ENCODE measurements at regions not wholly inside any gene's neighbourhood (a gene's known extent, or its start where the extent isn't known, plus 50 kb on each side); places are given as distances from the start of the nearest gene placed in this dataset.
A peak's percentile ranks its signal among the peaks of the same experiment; 100 is the strongest.
"Not testable (repeated sequence)": the region's sequence is repeated elsewhere in the genome, so short reads cannot be mapped to it uniquely, and the experiment has no call there.

DNA sequence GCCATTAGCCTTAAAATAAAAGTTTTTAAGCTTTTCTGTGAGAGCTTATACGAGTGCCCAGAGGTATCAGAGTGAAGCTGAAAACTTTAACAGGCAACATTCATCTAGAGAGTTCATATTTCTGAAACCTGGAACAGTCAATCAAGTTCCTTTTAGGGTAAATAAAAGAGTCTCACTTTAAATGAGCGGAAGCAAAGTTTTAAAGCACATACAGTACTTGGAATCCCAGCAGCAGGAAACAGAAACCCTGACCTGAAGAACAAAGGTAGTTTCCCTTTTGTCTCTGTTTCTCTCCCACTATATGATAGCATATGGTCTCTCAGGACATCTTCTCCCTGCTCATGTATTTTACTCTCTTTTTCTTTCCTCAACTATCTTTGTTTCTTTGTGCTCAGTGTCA is 153.0 kb downstream of the ASB9 start:
- no peak for DNase-seq (ENCODE audit: low read depth)

DNA sequence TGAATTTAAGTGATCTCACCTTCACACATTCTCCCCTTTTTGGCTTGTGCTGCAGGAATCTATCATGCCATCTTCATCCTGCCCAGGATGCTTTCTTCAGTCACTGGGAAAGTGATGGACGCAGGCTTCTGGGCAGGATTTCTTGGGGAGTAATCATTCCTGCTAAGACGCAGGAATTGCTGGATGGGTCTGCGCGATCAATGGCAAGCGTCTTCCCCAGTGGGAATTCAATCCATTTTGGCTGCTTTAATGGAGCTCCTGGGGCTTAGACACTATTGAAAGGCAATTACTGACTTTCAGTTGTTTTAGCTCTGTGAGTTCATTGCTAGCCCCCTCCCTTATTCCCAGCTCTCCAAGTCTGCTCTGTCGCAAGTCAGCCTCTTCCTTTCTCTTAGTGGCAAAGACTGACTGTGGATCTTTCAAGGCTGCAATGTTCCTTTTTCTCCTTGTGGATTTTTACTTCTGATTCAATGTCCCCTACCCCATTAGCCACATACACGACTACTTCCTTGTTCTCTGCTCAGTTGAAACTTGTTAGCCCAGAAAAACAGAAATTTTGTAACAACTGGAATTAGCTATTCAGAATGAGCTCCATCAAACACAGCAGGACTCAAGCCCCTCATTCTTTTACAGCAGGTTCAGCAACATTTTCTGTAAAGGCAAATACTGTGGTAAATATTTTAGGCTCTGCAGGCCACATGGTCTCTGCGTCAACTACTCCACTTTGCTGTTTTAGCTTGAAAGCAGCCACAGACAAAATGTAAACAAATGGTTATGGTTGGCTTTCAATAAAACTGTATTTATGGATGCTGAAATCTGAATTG is 154.9 kb downstream of the ASB9 start:
- DNase-seq (ENCODE audit: low read depth) = no peak

DNA sequence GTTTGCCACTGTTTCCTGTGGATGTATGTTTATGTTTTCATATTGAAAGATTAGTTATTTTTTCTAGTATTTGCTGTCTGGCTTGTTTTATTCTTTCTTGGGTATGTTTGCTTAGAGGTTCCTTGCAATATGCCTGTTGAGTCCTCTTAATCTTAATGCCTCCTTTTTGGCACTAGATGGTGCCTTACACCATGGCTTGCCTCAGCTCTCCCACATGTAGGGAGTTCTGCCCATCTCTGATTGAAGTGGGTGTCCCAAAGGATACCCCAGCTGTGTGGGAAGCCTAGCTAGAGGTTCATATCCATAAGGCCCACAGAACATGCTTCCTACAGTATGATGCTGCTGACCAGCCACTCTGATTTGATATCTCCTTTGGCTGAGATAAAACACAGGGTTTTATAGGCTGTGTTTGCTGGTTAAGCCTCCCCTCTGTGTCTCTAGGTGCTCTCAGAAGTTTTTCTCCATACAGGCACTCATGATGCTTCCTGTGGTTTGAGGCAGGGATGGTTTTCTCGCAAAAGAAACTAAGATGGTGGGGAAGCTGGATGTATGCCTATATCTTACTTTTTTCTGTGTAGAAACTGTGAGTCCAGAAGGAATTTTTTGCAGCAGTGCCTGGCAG is 162.4 kb downstream of the ASB9 start:
- no peak for DNase-seq (ENCODE audit: low read depth)

DNA sequence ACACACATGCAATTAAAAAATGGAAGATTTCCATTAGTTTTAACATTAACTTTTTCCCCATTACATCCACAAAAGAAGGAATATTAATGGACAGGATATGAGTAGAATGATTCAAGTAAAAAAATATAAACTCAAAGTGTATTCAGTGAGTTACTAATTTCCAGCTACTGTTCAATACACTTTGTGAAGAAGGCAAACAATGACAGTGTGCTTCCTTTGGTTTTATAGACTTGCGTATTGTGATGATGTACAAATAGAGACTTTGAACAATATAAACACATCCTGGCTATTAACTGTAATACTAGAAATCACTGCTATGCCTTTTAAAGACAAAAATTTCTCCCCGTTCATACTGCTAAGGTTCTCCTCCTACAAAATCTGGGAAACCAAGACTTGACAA is 171.4 kb downstream of the ASB9 start:
- DNase-seq (ENCODE audit: low read depth) = no peak

DNA sequence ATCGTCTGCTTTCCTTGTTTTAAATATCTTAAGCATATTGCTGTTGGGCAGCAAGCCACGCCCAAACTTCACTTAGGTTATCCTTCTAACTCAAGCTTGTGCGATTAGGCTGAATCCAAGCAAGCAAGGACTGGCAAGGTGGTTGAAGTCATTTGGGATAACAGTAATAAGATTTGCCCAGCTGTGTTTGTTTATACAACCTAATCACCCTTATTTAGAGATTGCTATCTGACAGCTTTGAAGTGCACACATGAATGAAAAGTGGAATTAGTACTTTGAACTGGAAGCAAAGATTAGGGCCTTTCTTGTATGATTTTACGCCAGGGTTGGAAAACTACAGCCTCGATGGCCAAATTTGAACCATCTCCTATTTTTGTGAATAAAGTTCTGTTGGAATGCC is 182.1 kb downstream of the ASB9 start:
- no peak for DNase-seq (ENCODE audit: low read depth)

DNA sequence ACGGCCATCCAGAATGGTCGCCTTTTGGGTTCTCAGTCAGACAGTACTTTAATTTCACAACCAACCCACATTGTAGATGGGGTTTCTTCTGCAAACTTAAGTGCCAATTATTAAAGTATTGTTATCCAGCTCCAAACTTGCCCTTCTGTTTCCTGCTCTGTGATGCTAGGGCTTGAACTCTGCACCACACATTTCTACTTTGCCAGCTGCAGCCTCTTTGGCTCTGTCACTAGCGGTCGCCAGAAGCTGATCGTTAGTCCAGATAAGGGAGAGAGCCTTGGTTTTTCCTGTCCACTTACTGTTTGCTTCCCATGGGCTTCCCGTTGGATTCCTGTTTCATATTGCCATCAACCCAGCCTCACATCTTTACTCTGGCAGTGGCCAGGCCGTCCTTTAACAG is 196.6 kb downstream of the ASB9 start:
- DNase-seq (ENCODE audit: low read depth) = no peak

DNA sequence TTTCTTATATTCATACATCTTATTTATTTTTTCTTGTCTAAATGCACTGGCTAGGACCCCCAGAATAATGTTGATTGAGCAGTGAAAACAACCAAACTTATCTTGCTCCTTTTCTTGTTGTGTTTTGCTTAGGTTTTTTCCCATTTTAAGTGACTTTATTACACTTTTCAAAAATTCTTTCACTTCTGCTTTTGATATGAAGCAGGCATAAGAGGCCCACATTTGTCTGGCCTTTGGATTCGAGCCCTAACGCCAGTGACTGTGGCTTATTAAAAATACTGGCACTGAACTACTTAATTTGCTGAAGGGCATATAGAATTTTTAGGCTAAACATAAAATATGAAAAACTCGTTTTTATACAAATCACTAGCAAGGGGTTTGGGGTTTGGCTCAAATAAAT is 197.0 kb downstream of the ASB9 start:
- no peak for DNase-seq (ENCODE audit: low read depth)

DNA sequence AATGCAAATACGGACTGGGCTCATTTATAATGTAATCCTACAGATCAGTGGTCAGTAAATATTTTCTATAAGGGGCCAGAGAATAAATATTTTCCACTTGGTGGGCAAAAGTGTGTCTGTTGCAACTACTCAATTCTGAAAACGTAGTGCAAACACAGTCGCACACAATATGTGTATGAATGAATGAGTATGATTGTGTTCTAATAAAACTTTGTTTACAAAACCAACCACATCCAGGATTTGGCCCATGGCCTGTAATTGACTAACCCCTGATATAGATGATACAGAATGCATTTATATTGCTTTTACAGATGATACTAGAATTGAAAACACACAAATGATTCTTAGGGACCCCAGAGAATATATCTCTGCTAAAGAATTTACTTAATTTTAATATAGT is 197.6 kb downstream of the ASB9 start:
- no peak for DNase-seq (ENCODE audit: low read depth)

DNA sequence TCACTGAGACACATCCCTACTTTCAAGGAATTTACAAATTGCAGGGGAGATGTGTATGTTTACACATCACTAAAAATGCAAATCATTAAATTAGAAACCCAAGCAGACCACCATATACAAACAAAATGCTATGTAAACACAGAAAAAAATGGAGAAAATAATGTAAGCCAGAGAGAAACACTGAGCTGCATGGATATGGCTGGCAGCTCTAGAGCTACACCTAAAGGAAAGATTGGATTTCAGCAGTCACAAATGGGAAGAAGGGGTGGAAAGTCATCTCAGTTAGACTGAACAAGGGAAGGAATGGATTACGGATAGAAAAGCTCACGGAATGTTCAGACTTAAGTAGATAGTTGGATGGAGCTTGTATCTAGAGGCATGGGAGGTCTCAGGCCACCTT is 186.3 kb downstream of the MOSPD2 start:
- DNase-seq (ENCODE audit: low read depth) = no peak

DNA sequence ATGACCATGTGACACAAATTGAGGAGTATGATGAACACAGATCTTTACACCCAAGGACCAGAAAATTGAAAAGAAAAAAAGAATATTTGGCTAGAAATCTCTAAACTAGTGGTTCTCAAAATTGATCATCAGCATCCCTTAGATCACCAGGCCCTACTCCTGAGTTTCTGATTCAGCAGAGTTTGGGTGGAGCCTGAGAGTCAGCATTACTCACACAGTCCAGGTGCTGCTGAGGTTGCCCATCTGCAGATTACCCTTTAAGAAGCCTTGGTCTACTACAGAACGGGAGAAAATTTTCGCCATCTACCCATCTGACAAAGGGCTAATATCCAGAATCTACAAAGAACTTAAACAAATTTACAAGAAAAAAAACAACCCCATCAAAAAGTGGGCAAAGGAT is 182.8 kb downstream of the MOSPD2 start:
- DNase-seq (ENCODE audit: low read depth) = no peak

DNA sequence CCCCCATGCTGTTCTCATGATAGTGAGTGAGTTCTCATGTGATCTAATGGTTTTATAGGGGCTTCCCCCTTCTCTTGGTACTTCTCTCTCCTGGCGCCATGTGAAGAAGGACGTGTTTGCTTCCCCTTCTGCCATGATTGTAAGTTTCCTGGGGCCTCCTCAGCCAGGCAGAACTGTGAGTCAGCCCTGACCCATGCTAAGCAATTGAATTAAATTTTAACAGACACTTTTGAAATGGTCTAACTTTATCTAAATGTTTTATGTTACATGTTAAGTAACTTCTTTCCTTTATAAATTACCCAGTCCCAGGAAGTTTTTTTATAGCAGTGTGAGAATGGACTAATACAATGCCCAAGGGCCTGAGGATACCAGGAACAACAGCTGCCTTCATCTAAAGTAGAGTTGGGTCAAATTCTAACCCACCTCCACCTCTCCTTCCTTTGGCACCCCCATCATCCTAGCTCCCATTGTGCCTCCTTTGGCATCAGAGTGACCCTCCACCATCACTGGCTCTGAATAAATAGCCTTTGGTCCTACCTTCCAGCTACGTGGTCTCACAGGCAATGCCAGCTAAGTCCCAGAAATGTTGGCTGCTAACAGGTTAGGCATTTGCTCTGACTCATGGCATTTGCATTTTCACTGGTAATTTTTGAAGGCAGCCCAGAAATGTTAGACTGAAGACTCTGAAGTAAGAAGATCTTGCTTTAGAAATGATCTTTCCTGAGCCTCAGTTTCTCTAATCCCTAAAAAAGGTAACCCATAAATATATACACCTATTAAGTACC is 182.1 kb downstream of the MOSPD2 start:
- DNase-seq (ENCODE audit: low read depth) = peak; percentile 4

DNA sequence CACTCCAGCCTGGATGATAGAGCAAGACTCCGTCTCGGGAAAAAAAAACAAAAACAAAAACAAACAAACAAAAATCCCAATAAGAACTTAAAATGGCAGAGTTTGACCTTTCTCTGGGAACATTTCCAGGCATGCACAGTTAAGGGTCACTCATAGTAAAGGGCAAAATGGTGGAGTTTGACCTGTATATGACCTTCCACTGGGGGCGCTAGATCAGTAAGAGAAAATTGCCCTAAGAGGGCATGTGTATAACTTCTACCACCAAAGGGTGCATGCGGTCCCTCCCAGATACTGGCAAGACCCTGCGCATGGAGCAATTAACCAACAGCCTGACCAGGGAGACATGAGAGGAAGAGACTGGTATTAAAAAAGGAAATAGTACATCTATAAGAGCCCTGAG is 177.2 kb downstream of the MOSPD2 start:
- no peak for DNase-seq (ENCODE audit: low read depth)

DNA sequence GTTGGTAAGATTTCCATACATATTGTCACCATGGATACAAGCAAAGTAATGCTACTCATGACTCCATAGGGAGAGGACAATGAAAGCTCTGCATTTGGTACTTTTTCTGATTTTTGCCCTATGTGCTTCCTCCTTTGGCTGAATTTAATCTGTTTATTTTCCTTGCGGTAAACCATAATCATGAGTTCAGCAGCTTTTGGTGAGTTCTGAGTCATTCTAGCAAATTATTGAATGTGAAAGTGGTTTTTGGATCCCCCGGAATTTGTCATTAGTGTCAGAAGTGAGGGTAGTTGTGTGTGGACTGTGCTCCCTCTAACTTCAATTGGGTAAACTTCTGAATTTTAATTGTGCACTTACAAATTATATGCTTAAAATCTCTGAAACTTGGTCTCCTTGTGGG is 170.3 kb downstream of the MOSPD2 start:
- no peak for DNase-seq (ENCODE audit: low read depth)

DNA sequence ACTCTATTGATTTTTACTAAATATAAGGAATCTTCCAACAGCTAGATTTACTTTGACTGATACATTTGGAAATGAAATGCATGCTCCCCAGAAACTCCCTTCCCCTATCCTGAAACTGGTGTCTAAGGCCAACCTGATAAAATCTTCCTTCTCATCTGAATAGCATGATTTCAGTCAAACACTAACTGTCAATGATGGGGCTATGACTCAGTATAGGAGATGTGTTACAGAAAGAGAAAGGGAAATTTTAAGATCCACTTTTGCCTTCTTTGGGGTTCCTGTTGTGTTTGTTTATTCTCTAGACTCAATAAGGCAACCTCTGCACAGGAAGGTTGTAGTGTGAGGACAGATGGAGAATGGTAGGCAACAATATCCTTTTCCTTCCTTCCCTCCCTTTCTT is 160.7 kb downstream of the MOSPD2 start:
- no peak for DNase-seq (ENCODE audit: low read depth)

DNA sequence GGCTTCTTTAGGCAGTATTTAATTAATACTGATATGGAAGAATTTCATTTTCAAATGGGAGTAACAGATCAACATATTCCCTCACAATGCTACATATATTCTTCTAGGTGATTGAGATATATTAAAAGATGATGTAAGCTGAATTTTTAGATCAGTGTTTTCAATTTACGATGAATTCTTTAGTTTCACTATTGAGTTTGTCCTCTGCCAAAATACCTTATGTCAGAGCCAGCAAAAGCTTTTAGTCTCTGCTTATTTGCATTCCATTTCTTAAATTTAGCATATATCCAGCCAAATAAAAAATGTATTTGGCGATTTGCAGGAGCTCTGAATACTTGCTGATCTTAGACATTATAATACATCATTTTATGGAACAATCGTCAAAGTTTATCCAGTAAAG is 144.3 kb downstream of the MOSPD2 start:
- DNase-seq (ENCODE audit: low read depth) = no peak

DNA sequence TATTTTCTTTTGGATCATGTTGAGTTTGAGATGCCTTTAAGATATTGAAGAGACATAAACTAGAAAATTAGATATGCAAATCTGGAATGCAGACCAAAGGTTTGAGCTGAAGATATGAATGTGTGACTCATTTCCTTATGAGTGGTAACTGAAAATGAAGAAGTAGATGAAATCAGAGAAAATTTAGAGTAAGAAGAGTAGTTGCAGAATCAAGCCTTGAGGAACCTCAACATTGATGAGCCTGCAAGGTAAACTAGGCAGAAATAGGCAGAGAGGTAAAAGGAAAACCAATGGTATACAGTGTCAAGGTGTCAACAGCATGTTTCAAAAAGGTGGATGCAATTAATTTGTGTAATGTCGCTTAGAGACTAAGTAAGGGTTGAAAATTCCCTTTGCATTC is 142.8 kb downstream of the MOSPD2 start:
- DNase-seq (ENCODE audit: low read depth) = no peak

DNA sequence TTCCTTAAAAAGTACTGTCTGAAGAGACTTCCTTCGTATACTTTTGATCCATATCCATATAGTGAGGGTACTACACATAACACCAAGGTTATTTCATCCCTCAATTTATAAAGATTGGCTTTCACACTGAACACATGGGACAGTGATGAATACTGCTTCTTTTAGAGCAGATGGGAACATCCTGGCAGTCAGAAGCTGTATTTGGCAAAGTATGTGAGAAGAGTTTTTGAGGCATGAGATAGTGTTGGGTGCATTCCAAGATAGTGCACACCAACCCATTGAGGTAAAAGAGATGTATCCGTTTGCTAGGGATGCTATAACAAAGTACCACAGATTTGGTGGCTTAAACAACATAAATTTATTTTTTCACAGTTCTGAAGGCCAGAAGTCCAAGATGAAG is 141.1 kb downstream of the MOSPD2 start:
- peak; percentile 3 for DNase-seq (ENCODE audit: low read depth)

DNA sequence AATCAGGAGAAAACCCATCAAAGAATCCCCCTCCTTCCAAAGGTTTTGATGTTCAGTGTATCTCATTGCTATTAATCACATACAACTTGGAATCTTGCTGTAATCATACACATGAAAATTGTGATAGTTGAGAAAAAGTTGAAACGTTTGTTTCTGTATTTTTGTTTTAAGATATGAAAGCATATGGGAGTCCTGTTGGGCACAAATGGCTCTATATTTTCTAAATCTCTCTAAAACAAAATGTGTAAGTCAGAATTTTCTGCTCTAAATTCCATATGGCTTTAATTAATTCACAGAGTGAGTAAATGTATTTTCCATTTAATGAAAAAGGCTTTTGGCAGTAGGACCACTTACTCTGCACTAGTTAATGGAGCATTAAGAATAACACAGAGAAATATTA is 140.2 kb downstream of the MOSPD2 start:
- DNase-seq (ENCODE audit: low read depth) = no peak

DNA sequence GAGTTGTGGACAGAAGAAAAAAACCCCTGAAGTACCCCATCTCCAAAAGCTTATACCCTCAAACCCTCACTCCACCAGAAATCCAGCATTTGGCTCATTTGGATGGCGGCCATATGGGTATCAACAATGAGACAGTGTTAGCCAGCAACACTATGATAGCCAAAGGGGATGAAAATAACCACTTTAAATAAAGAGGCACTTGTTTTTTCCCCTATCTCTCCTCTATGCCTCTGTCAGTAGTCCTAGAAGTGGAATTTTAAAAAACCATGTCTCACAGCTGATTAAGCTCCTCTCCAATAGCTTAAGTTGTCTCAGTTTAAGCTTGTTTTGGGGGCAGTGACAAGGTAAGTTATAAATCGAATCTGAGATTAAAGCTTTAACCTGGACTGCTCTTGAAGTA is 124.0 kb downstream of the MOSPD2 start:
- no peak for DNase-seq (ENCODE audit: low read depth)

DNA sequence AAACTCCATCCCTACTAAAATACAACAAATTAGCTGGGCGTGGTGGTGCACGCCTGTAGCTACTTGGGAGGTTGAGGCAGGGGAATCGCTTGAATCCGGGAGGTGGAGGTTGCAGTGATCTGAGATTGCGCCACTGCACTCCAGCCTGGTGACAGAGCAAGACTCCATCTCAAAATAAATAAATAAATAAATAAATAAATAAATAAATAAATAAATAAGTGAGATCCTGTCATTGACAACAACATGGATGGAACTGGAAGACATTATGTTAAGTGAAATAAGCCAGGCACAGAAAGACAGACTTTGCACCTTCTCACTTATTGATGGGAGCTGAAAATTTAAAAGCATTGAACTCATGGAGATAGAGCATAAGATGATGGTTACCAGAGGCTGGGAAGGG is 111.2 kb downstream of the MOSPD2 start:
- not testable (repeated sequence) for DNase-seq (ENCODE audit: low read depth)
